GM12872 (cell line): ENCODE measurements at regions not wholly inside any gene's neighbourhood (a gene's known extent, or its start where the extent isn't known, plus 50 kb on each side); places are given as distances from the start of the nearest gene placed in this dataset.

Experiments used
- TF ChIP-seq, protein P1 (sequence below): IDR thresholded peaks from 3 replicates; pipeline ENCODE4 v1.5.1; 2011; ENCODE audit warnings: low read depth, mild to moderate bottlenecking, low read length, moderate library complexity; ENCODE audit not compliant: insufficient read depth

DNA sequence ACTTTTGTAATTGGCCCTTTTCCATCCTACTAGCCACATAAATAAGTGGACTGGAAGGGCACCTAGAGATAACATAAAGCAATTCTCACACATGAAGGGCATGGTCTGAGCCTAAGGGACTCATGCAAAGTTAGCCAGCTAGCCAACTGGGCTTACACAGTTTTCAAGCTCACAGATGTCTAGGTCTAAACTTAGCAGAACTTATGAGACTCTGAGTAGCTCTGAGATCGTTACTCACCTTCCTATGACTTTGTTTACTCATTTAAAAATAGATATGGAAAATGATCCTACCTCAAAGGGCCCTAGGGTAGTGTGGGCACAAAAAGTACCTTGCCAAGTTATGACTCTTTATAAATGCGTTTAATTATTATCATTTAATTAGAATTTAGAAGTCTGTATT lies 410.4 kb upstream of the MPDZ start:
- TF ChIP-seq, protein P1, sequence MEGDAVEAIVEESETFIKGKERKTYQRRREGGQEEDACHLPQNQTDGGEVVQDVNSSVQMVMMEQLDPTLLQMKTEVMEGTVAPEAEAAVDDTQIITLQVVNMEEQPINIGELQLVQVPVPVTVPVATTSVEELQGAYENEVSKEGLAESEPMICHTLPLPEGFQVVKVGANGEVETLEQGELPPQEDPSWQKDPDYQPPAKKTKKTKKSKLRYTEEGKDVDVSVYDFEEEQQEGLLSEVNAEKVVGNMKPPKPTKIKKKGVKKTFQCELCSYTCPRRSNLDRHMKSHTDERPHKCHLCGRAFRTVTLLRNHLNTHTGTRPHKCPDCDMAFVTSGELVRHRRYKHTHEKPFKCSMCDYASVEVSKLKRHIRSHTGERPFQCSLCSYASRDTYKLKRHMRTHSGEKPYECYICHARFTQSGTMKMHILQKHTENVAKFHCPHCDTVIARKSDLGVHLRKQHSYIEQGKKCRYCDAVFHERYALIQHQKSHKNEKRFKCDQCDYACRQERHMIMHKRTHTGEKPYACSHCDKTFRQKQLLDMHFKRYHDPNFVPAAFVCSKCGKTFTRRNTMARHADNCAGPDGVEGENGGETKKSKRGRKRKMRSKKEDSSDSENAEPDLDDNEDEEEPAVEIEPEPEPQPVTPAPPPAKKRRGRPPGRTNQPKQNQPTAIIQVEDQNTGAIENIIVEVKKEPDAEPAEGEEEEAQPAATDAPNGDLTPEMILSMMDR, result no peak

DNA sequence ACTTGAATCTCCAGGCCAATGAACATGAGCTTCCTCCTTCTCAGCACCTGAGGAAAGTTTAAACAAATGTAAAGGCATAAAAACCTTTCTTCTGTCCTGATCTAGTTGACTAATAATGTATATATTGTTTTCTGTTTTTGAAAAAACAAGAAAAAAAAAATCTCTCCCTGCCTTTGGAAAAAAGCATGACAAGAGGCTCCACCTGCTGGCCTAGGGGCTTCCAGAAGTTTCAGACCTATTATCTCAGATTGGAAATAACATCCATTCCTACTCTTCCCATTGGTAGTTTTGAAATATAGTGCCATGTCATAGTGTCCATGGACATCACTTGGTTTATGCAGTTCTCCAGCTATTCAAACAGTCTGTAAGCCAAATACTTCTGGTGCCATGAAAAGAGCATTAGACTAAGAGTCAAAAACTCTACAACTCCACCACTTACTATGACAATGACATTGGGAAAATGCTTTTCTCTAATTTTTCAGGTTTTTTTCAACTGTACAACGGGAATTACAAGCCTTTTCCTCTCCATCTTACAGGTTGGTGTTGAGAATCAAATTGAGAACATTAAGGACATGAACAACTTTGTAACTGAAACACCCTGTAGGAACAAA lies 409.6 kb upstream of the MPDZ start:
- TF ChIP-seq, protein P1, result 0 out of 3 replicates have a peak, but pooled peaks have one; percentile 3

DNA sequence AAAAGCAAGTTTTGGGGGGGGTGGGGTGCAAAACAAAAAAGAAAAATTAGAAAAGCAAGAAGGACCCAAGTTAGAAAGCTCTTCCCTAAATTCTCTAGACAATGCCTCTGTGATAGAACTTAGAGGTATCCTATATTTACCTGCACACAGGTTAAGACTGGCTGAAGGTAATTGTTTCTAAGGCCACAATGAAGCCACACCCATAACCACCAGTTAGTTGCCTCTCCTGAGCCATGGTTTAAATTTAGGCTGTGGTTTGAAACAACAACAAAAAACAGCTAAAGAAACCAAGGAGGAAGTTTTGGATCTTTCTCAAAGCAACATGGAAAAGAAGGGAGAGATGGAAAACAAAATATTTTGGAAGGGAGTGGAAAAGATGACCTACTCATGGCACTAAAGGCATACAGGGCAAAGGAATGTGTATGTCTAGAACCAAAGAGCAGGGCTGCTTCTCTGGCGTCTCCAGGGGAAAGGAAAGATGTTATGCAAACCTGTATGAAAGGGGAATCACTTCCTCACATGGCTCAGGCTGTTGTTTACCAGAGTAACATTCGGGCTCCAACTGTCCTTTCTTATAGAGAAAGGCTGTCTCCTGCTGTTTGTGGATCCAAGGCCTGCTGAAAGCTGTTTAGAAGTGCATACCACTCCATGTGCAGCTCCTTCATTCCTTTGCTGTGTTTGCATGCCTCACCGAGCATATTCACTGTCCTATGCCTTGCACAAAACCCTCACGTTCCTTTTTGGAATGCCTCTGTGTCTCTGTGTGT lies 408.9 kb upstream of the MPDZ start:
- TF ChIP-seq, protein P1, result no peak

DNA sequence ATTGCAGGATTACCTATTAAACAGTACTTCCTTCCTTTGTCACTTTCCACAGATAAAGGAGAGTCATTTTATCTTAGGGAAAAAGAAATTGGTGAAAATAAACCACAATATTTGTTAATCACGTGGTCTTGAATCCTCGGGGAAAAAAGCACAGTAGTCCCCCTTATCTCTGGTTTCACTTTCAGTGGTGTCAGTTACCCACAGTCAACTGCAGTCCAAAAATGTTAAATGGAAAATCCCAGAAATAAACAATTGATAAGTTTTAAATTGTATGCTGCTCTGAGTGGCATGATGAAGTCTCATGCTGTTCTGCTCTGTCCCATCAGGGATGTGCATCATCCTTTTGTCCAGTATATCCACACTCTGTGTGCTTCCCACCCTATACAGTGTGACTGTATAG lies 405.2 kb upstream of the MPDZ start:
- TF ChIP-seq, protein P1, result no peak

DNA sequence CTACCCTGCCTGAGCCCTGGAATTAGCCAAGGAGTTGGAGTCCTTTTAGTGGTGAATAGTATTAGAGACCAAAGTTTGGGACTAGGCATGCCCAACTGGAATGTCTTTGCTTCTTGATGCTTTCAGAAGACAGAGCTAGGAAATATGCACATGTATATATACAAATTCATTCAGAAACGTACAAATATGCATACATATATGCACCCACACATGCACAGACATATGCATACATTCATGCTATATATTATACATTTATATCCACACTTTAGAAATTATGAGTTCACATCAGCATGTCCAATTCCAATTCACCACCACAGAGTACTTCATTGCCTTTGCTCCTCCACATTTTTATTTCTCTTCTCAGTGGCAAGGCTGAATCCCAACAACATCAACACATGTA lies 398.3 kb upstream of the MPDZ start:
- TF ChIP-seq, protein P1, result no peak

DNA sequence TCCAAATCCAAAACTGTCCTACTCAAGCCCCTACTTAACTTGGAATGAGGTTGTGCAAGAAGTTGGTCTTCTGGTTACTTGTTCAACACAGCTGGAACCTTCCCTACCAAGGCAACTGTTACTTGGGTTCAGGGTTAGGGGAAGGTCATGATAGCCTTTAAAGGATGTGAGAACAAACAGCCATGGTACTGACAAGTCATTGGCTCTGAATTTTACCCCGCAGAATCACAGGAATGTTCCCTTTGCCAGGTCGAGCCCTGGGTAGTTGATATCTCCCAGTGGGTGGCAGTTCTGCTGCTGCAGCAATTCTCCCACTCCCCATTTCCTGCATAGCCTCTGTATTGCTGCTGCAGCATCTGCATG lies 396.1 kb upstream of the MPDZ start:
- TF ChIP-seq, protein P1, result no peak

DNA sequence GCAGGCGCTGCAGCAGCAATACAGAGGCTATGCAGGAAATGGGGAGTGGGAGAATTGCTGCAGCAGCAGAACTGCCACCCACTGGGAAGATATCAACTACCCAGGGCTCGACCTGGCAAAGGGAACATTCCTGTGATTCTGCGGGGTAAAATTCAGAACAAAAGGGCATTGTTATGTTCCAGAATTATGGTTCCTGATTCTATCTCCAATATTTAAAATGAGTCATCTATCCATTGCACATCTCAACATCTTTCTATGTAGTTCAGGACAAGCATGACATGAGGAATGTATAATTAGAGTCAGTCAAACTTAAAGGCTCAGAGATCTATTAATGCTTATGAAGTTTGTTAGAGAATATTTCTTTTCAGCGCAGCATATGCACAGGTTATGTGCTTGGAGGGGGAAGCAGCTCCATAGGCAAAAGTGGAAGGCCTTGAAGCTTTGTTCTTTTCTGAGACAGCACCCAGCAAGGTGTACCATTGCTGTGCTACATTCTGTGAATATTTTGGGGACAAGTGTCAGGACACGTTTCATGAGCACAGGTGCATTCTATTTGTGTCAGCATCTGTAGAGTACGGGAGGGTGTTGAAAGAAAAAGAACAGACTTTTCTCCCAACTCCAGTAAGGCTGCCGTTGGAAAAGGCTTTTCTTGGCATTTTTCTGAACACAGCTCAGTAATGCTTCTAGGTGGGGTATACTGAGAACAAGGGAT lies 395.6 kb upstream of the MPDZ start:
- TF ChIP-seq, protein P1, result no peak
